Loucy (cell line): ENCODE measurements at regions not wholly inside any gene's neighbourhood (a gene's known extent, or its start where the extent isn't known, plus 50 kb on each side); places are given as distances from the start of the nearest gene placed in this dataset.
"Not testable (repeated sequence)": the region's sequence is repeated elsewhere in the genome, so short reads cannot be mapped to it uniquely, and the experiment has no call there.

Source experiments
- H2AFZ ChIP-seq: fragments of 200-600 bp; sonication (generic); 2 replicates; pipeline ENCODE4 v1.6.0; 2016; ENCODE audit warnings: antibody characterized with exemption, mild to moderate bottlenecking, low read length, moderate library complexity
- H3F3A ChIP-seq: fragments of 200-600 bp; 2 replicates; pipeline ENCODE4 v1.6.0; 2016; ENCODE audit warnings: antibody characterized with exemption, low read depth, mild to moderate bottlenecking
- H3K27me3 ChIP-seq: fragments of 200-600 bp; sonication (generic); 2 replicates; pipeline ENCODE4 v1.6.1; 2014; ENCODE audit warnings: low read length, mild to moderate bottlenecking; ENCODE audit not compliant: insufficient read depth, poor library complexity, severe bottlenecking
- H3K36me3 ChIP-seq: fragments of 200-600 bp; sonication (generic); 2 replicates; pipeline ENCODE4 v1.6.1; 2016; ENCODE audit warnings: low read length; ENCODE audit not compliant: insufficient read depth
- H3K4me1 ChIP-seq: fragments of 200-600 bp; sonication (generic); 2 replicates; pipeline ENCODE4 v1.5.1; 2014; ENCODE audit warnings: low read length, mild to moderate bottlenecking; ENCODE audit not compliant: insufficient read depth, poor library complexity, severe bottlenecking
- H3K4me2 ChIP-seq: fragments of 200-600 bp; sonication (generic); 2 replicates; pipeline ENCODE4 v1.6.0; 2014; ENCODE audit warnings: antibody characterized with exemption, low read length, low read depth, mild to moderate bottlenecking; ENCODE audit not compliant: poor library complexity, severe bottlenecking
- H3K4me3 ChIP-seq: fragments of 200-600 bp; sonication (generic); 2 replicates; pipeline ENCODE4 v1.5.1; 2014; ENCODE audit warnings: low read length, mild to moderate bottlenecking, mixed read lengths; ENCODE audit not compliant: poor library complexity, severe bottlenecking
- H3K79me2 ChIP-seq: fragments of 200-600 bp; sonication (generic); 2 replicates; pipeline ENCODE4 v1.6.1; 2014; ENCODE audit warnings: low read length; ENCODE audit not compliant: insufficient read depth
- H3K9ac ChIP-seq: fragments of 200-600 bp; sonication (generic); 2 replicates; pipeline ENCODE4 v1.6.0; 2014; ENCODE audit warnings: mild to moderate bottlenecking, low read depth, low read length, moderate library complexity; ENCODE audit not compliant: poor library complexity, severe bottlenecking
- H3K9me2 ChIP-seq: fragments of 200-600 bp; sonication (generic); replicated peaks from 2 replicates; pipeline ENCODE4 v1.6.1; 2016; ENCODE audit warnings: low read depth, low read length, mixed read lengths
- H3K9me3 ChIP-seq: fragments of 200-600 bp; sonication (generic); 2 replicates; pipeline ENCODE4 v1.6.1; 2014; ENCODE audit warnings: mild to moderate bottlenecking, antibody characterized with exemption, low read length, low read depth; ENCODE audit not compliant: insufficient read depth
- H4K20me1 ChIP-seq: fragments of 200-600 bp; sonication (generic); 2 replicates; pipeline ENCODE4 v1.6.0; 2014; ENCODE audit warnings: antibody characterized with exemption, low read length, mild to moderate bottlenecking; ENCODE audit not compliant: insufficient read depth, poor library complexity, severe bottlenecking
- EZH2phosphoT487 ChIP-seq: fragments of 200-600 bp; IDR thresholded peaks from 2 replicates; pipeline ENCODE4 v1.6.1; 2018; ENCODE audit warnings: antibody characterized with exemption, mild to moderate bottlenecking, moderate library complexity, borderline replicate concordance
- TF ChIP-seq, protein P1 (sequence below): fragments of 200-600 bp; sonication (generic); conservative IDR thresholded peaks from 2 replicates; pipeline ENCODE4 v1.5.1; 2014; ENCODE audit warnings: mild to moderate bottlenecking, antibody characterized with exemption, low read length

DNA sequence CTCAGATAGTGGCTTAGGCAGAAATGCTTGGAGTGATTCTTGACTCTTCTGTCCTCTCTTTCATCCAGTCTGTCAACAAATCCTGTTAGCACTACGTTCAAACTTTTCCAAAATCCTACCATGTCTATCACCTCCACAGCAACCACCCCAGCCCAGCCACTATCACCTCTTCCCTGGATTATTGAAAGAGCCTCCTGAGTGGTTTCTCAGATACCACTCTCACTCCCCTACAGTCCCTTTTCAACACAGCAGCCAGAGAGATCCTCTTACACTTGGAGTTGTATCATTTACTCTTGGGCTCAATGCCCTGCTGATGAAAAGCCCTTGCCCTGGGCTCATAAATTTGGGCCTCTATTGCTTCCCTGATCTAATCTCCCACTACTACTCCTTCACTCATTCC is 218.9 kb downstream of the EXOC5 start:
- no peaks in the 10 kb centered on the region for H3K36me3 ChIP-seq
- no peak overlapping the region for H2AFZ ChIP-seq
- H3K27me3 ChIP-seq: no peaks in the 10 kb centered on the region
- no peaks in the 10 kb centered on the region for H3K9me2 ChIP-seq
- no peaks in the 10 kb centered on the region for H3K9me3 ChIP-seq
- no peaks in the 10 kb centered on the region for H3K4me1 ChIP-seq
- no peaks in the 10 kb centered on the region for H3F3A ChIP-seq
- no peak for TF ChIP-seq EZH2phosphoT487
- TF ChIP-seq, protein P1, sequence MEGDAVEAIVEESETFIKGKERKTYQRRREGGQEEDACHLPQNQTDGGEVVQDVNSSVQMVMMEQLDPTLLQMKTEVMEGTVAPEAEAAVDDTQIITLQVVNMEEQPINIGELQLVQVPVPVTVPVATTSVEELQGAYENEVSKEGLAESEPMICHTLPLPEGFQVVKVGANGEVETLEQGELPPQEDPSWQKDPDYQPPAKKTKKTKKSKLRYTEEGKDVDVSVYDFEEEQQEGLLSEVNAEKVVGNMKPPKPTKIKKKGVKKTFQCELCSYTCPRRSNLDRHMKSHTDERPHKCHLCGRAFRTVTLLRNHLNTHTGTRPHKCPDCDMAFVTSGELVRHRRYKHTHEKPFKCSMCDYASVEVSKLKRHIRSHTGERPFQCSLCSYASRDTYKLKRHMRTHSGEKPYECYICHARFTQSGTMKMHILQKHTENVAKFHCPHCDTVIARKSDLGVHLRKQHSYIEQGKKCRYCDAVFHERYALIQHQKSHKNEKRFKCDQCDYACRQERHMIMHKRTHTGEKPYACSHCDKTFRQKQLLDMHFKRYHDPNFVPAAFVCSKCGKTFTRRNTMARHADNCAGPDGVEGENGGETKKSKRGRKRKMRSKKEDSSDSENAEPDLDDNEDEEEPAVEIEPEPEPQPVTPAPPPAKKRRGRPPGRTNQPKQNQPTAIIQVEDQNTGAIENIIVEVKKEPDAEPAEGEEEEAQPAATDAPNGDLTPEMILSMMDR: no peak
- no peaks in the 10 kb centered on the region for H3K79me2 ChIP-seq
- H3K4me2 ChIP-seq: no peak overlapping the region
- no peaks in the 10 kb centered on the region for H4K20me1 ChIP-seq
- H3K4me3 ChIP-seq: no peak overlapping the region
- no peak overlapping the region for H3K9ac ChIP-seq

DNA sequence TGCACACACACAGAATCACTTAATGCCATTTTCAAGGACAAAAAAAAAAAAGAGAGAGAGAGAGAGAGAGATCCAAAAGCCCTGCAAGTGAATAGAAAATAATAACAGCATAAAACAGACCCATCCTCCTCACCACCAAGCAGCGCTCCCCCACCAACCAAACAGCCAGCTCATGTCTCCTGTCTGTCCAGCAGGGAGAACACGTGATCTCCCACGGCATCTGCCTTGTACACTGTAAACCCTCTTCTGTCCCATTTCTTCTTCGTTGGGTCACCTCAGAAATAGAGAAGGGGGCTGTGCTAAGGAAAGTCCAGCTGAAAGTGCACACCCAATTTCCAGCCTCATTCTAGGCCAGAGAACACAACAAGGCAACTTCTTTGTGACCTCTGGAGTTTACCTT is 222.5 kb downstream of the EXOC5 start:
- Histone ChIP-seq H3K4me1 (no peaks in the 10 kb centered on the region), H3K4me3 (no peak overlapping the region), H3K79me2 (no peaks in the 10 kb centered on the region), H3K9me2 (no peaks in the 10 kb centered on the region), H3F3A (no peaks in the 10 kb centered on the region), H3K9ac (no peak overlapping the region), H3K9me3 (no peaks in the 10 kb centered on the region), H3K4me2 (no peak overlapping the region), H2AFZ (no peak overlapping the region), H4K20me1 (no peaks in the 10 kb centered on the region), H3K27me3 (no peaks in the 10 kb centered on the region), H3K36me3 (no peaks in the 10 kb centered on the region)
- TF ChIP-seq, protein P1: no peak
- TF ChIP-seq EZH2phosphoT487: no peak

DNA sequence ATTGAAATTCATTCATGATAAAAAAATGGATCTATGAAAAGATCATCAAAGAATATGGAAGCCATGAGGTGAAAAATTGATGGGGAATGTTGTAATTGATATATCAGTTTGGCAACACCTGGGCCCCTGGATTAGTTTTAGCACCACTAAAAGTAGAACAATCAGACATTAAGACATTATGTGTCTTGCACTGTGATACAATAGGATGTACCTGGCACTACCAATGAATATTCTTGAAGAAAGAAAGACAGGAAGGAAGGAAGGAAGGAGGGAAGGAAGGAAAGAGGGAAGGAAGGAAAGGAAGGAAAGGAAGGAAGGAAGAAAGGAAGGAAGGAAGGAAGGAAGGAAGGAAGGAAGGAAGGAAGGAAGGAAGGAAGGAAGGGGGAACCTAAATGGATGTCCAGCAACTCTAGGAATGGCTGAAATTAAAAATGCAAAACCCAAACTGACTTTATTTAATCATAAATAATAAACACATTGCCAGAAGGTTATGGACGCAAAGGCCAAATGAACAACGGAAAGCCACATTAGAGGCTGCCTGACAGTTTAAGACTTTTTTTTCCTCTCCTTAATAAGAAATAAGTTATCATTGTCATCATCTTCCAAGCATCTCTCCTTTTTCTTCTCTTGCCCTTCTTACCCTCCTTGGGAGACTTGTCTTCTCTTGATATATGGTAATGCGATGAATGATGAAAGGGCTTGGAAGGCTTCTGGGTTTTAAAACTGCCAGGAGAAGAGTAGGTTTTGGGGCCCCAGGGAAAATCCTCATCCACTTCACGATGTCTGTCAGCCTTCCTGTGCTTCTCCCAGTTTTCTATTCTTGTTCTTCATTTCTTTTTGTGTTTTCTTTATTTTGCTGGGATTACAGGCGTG is 224.4 kb downstream of the EXOC5 start:
- H3K27me3 ChIP-seq, H3K4me1 ChIP-seq, H3K79me2 ChIP-seq, H3K9ac ChIP-seq, H3K4me3 ChIP-seq, H2AFZ ChIP-seq, H4K20me1 ChIP-seq, H3K36me3 ChIP-seq, H3K9me2 ChIP-seq, H3K4me2 ChIP-seq, H3F3A ChIP-seq, H3K9me3 ChIP-seq: not testable (repeated sequence)

DNA sequence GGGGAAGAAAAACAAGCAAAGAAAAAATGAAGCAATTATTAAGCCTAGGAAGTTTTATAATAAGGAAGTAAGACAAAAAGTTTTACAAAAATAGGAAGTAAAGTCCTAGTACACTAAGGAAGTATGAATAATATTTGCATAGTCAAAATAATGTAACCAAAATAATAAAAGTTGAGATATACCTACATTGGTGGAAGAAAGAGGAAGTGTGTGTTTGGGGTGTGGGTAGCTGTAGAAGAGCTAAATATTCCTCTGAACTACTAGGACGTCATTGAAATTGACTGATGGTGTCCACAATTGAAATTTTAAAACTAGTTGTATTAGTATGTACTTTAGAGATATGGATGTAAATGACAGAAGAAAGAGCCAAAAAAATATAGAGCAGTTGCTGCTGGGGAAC is 228.4 kb upstream of the OTX2 start:
- Histone ChIP-seq H4K20me1 (no peaks in the 10 kb centered on the region), H3K36me3 (no peaks in the 10 kb centered on the region), H3K4me1 (no peaks in the 10 kb centered on the region), H3K27me3 (no peaks in the 10 kb centered on the region), H3K79me2 (no peaks in the 10 kb centered on the region), H3F3A (no peaks in the 10 kb centered on the region), H3K9me2 (no peaks in the 10 kb centered on the region), H3K4me3 (no peak overlapping the region), H3K4me2 (no peak overlapping the region), H3K9me3 (no peaks in the 10 kb centered on the region), H3K9ac (no peak overlapping the region), H2AFZ (no peak overlapping the region)
- TF ChIP-seq, protein P1: no peak
- TF ChIP-seq EZH2phosphoT487: no peak
